ENCODE measurements at regions not wholly inside any gene's neighbourhood (a gene's known extent, or its start where the extent isn't known, plus 50 kb on each side); places are given as distances from the start of the nearest gene placed in this dataset.

DNA sequence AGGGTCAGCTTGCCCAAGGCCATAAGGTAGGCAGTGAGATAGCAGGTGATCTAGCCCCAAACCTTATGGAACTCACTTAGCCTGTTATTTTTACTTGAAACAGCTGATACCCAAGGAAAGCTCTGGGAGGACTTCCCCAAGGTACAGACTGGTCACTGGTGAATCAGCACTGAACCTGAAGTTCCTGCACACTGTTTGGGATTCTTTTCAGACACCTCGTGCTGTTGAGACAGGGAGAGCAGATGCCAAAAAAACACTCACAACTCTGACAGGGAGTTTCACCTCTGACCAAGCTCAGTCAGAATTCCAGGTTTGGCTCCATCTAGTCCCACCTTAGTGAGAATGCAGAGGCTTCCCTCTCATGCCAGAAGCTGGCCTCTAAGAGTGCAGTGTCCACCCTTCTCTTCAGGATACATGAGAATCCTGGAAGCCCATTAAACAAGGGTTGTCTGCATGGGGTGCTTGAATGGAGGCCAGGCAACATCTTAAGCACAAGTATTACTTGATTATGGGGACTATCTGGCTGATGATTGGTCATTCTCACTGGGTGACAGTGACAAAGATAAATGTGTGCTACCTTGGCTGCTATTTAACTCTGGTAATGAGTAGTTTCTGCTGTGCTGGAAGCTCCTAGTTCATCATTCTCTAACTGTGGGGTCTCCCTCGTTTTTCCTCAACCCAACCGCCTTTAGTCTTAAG lies 122.8 kb upstream of the SLIT3 start:
- TF ChIP-seq, protein P1, sequence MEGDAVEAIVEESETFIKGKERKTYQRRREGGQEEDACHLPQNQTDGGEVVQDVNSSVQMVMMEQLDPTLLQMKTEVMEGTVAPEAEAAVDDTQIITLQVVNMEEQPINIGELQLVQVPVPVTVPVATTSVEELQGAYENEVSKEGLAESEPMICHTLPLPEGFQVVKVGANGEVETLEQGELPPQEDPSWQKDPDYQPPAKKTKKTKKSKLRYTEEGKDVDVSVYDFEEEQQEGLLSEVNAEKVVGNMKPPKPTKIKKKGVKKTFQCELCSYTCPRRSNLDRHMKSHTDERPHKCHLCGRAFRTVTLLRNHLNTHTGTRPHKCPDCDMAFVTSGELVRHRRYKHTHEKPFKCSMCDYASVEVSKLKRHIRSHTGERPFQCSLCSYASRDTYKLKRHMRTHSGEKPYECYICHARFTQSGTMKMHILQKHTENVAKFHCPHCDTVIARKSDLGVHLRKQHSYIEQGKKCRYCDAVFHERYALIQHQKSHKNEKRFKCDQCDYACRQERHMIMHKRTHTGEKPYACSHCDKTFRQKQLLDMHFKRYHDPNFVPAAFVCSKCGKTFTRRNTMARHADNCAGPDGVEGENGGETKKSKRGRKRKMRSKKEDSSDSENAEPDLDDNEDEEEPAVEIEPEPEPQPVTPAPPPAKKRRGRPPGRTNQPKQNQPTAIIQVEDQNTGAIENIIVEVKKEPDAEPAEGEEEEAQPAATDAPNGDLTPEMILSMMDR (IDR thresholded peaks at IDR 0.05; ENCODE audit: unreplicated experiment) = no peak
- intact Hi-C loops (cut with micrococcal nuclease; ENCODE audit: unreplicated experiment) = no loop called here
- no peak for DNase-seq
- Mint-ChIP-seq H3K4me1 (ENCODE audit: low read depth, unreplicated experiment) (no peaks in the 10 kb centered on the region), H3K27ac (ENCODE audit: unreplicated experiment) (no peak overlapping the region), H3K4me3 (ENCODE audit: low read depth, unreplicated experiment) (no peak overlapping the region), H3K27me3 (ENCODE audit: unreplicated experiment) (no peaks in the 10 kb centered on the region), H3K36me3 (ENCODE audit: insufficient read depth, unreplicated experiment) (no peaks in the 10 kb centered on the region), H3K9me3 (ENCODE audit: low read depth, unreplicated experiment) (peaks cover 8% of the 10 kb centered on the region)
- BruUV-seq (replicated peaks) = no TSS peak
- CTCF ChIA-PET = no interaction called here

DNA sequence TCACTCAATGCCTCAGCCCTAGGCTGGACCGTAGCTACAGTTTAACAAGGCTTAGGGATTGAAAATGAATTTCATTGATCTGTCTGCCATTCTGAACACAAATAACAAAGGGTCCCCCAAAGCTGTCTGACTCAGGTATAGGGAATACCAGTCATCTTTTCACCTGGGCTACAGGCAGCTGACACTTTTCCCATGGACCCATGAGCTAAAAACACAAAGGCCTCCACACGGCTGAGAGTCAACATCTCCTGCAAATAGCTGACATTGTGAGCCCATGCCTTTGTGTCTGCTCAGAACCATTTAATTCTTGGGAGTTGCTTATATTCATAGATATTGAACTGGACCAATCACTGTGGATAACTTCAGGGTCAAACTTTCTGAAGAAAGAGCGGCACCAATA lies 121.1 kb upstream of the SLIT3 start:
- no peak overlapping the region for H3K4me3 Mint-ChIP-seq (ENCODE audit: low read depth, unreplicated experiment)
- H3K36me3 Mint-ChIP-seq (ENCODE audit: insufficient read depth, unreplicated experiment) = no peaks in the 10 kb centered on the region
- no peaks in the 10 kb centered on the region for H3K27me3 Mint-ChIP-seq (ENCODE audit: unreplicated experiment)
- H3K9me3 Mint-ChIP-seq (ENCODE audit: low read depth, unreplicated experiment) = peaks cover 12% of the 10 kb centered on the region
- DNase-seq = no peak
- no peaks in the 10 kb centered on the region for H3K4me1 Mint-ChIP-seq (ENCODE audit: low read depth, unreplicated experiment)
- BruUV-seq (replicated peaks) = no TSS peak
- no peak overlapping the region for H3K27ac Mint-ChIP-seq (ENCODE audit: unreplicated experiment)
- TF ChIP-seq, protein P1 (IDR thresholded peaks at IDR 0.05; ENCODE audit: unreplicated experiment) = no peak
- intact Hi-C loops (cut with micrococcal nuclease; ENCODE audit: unreplicated experiment) = no loop called here
- CTCF ChIA-PET = no interaction called here

DNA sequence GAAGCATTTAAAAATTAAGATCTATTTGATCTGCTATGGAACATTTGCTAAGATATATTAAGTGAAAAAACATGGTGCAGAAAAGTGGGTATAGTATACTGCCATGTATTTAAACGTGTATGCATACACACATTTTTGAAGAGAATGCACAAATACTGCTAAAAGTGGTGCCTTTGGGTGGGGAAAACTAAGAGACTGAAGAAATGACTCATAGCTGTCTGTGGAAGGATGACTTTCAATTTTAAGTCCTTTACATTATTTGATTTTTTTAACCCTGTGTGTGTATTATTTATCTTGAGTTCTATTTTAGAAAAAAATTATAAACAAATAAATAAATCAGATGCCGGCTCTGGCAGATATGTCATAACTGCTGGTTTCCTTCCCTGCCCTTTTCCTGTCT lies 120.7 kb upstream of the SLIT3 start:
- no peak for DNase-seq
- Mint-ChIP-seq H3K36me3 (ENCODE audit: insufficient read depth, unreplicated experiment) (no peaks in the 10 kb centered on the region), H3K4me1 (ENCODE audit: low read depth, unreplicated experiment) (no peaks in the 10 kb centered on the region), H3K4me3 (ENCODE audit: low read depth, unreplicated experiment) (no peak overlapping the region), H3K27me3 (ENCODE audit: unreplicated experiment) (no peaks in the 10 kb centered on the region), H3K27ac (ENCODE audit: unreplicated experiment) (no peak overlapping the region), H3K9me3 (ENCODE audit: low read depth, unreplicated experiment) (peaks cover 12% of the 10 kb centered on the region)
- no TSS peak for BruUV-seq (replicated peaks)
- intact Hi-C loops (cut with micrococcal nuclease; ENCODE audit: unreplicated experiment) = no loop called here
- TF ChIP-seq, protein P1 (IDR thresholded peaks at IDR 0.05; ENCODE audit: unreplicated experiment) = no peak
- CTCF ChIA-PET = no interaction called here

DNA sequence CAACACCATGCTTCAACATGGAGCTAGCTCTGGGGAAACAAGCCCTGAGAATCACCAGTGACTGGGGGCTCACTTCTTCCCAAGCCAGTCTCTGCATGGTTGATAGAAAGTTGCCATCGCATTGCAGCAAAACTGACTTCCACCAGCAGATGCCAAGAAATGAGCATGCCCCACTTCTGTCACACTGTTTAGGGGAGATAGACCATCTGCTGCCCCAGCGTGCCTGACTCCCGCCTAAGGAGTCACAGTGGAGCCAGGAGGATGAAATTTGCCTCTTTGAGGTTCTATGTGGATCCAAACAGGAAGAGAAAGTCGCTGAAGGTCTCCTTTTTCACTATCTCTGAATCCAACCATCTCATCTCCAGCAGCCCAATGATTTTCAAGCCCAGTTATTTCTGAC lies 116.7 kb upstream of the SLIT3 start:
- CTCF ChIA-PET = no interaction called here
- Mint-ChIP-seq H3K27me3 (ENCODE audit: unreplicated experiment) (no peaks in the 10 kb centered on the region), H3K27ac (ENCODE audit: unreplicated experiment) (no peak overlapping the region), H3K9me3 (ENCODE audit: low read depth, unreplicated experiment) (peaks cover 19% of the 10 kb centered on the region), H3K36me3 (ENCODE audit: insufficient read depth, unreplicated experiment) (no peaks in the 10 kb centered on the region), H3K4me3 (ENCODE audit: low read depth, unreplicated experiment) (no peak overlapping the region), H3K4me1 (ENCODE audit: low read depth, unreplicated experiment) (no peaks in the 10 kb centered on the region)
- TF ChIP-seq, protein P1 (IDR thresholded peaks at IDR 0.05; ENCODE audit: unreplicated experiment) = no peak
- BruUV-seq (replicated peaks) = no TSS peak
- no peak for DNase-seq
- intact Hi-C loops (cut with micrococcal nuclease; ENCODE audit: unreplicated experiment) = no loop called here

Measured in Calu3 (cell line).